H9 (cell line): ENCODE measurements at regions not wholly inside any gene's neighbourhood (a gene's known extent, or its start where the extent isn't known, plus 50 kb on each side); places are given as distances from the start of the nearest gene placed in this dataset.

Experiments
- DNase-seq: peaks from one replicate; pipeline ENCODE4 v3.0.0-alpha.2; 2017
- H2AFZ ChIP-seq: one replicate; pipeline ENCODE4 v1.6.1; 2013; ENCODE audit warnings: mild to moderate bottlenecking, low read length, control low read depth, moderate library complexity
- H2AK5ac ChIP-seq: 2 replicates; pipeline ENCODE4 v1.6.1; 2013; ENCODE audit warnings: low read length, control low read depth, mixed read lengths; ENCODE audit not compliant: insufficient read length
- H2BK120ac ChIP-seq: one replicate; pipeline ENCODE4 v1.6.1; 2013; ENCODE audit warnings: low read depth, mild to moderate bottlenecking, low read length, control low read depth, inconsistent platforms; ENCODE audit not compliant: poor library complexity, severe bottlenecking
- H2BK12ac ChIP-seq: 2 replicates; pipeline ENCODE4 v1.6.1; 2013; ENCODE audit warnings: low read length, control low read depth, mixed read lengths, low read depth; ENCODE audit not compliant: insufficient read length
- H2BK15ac ChIP-seq: 2 replicates; pipeline ENCODE4 v1.6.1; 2013; ENCODE audit warnings: low read depth, low read length, control low read depth
- H2BK20ac ChIP-seq: one replicate; pipeline ENCODE4 v1.6.1; 2013; ENCODE audit warnings: low read depth, mild to moderate bottlenecking, low read length, control low read depth, inconsistent platforms; ENCODE audit not compliant: poor library complexity, severe bottlenecking
- H2BK5ac ChIP-seq: 2 replicates; pipeline ENCODE4 v1.6.1; 2013; ENCODE audit warnings: low read length, control low read depth, mixed read lengths; ENCODE audit not compliant: insufficient read length
- H3K14ac ChIP-seq: 2 replicates; pipeline ENCODE4 v1.6.1; 2013; ENCODE audit warnings: low read length, control low read depth; ENCODE audit not compliant: insufficient read depth
- H3K18ac ChIP-seq: 2 replicates; pipeline ENCODE4 v1.6.1; 2013; ENCODE audit warnings: low read depth, mild to moderate bottlenecking, mixed read lengths, low read length, control low read depth; ENCODE audit not compliant: insufficient read length
- H3K23ac ChIP-seq: 2 replicates; pipeline ENCODE4 v1.6.1; 2013; ENCODE audit warnings: low read length, control low read depth, mixed read lengths, low read depth; ENCODE audit not compliant: insufficient read length
- H3K23me2 ChIP-seq: 2 replicates; pipeline ENCODE4 v1.6.1; 2013; ENCODE audit warnings: low read depth, mild to moderate bottlenecking, mixed read lengths, low read length, control low read depth; ENCODE audit not compliant: insufficient read length, poor library complexity, severe bottlenecking
- H3K27ac ChIP-seq: 2 replicates; pipeline ENCODE4 v1.5.1; 2013; ENCODE audit warnings: low read length, control low read depth, mixed read lengths, low read depth; ENCODE audit not compliant: insufficient read length
- H3K27me3 ChIP-seq: 2 replicates; pipeline ENCODE4 v1.6.1; 2013; ENCODE audit warnings: low read length, control low read depth, inconsistent platforms; ENCODE audit not compliant: insufficient read depth
- H3K4ac ChIP-seq: 2 replicates; pipeline ENCODE4 v1.6.1; 2013; ENCODE audit warnings: low read depth, mild to moderate bottlenecking, control low read depth, inconsistent platforms, low read length, moderate library complexity
- H3K4me1 ChIP-seq: 2 replicates; pipeline ENCODE4 v1.6.1; 2013; ENCODE audit warnings: low read length, control low read depth, inconsistent platforms; ENCODE audit not compliant: insufficient read depth
- H3K4me2 ChIP-seq: 2 replicates; pipeline ENCODE4 v1.6.1; 2013; ENCODE audit warnings: low read length, control low read depth, mixed read lengths; ENCODE audit not compliant: insufficient read length, insufficient read depth
- H3K56ac ChIP-seq: 2 replicates; pipeline ENCODE4 v1.6.1; 2013; ENCODE audit warnings: low read depth, mild to moderate bottlenecking, mixed read lengths, low read length, control low read depth; ENCODE audit not compliant: insufficient read length
- H3K79me1 ChIP-seq: 2 replicates; pipeline ENCODE4 v1.6.1; 2013; ENCODE audit warnings: low read depth, mild to moderate bottlenecking, moderate library complexity, low read length, control low read depth, inconsistent platforms; ENCODE audit not compliant: insufficient read depth, poor library complexity, severe bottlenecking
- H3K79me2 ChIP-seq: 2 replicates; pipeline ENCODE4 v1.6.1; 2013; ENCODE audit warnings: low read length, control low read depth, inconsistent platforms; ENCODE audit not compliant: insufficient read depth
- H3K9ac ChIP-seq: 2 replicates; pipeline ENCODE4 v1.6.1; 2013; ENCODE audit warnings: low read length, control low read depth, mixed read lengths; ENCODE audit not compliant: insufficient read length; ENCODE audit errors: extremely low read depth
- H3K9me3 ChIP-seq: one replicate; pipeline ENCODE4 v1.6.1; 2013; ENCODE audit warnings: low read depth, low read length, inconsistent platforms; ENCODE audit not compliant: control insufficient read depth
- H3T11ph ChIP-seq: one replicate; pipeline ENCODE4 v1.6.1; 2013; ENCODE audit warnings: mild to moderate bottlenecking, low read length, control low read depth, inconsistent platforms
- H4K20me1 ChIP-seq: one replicate; pipeline ENCODE4 v1.6.1; 2013; ENCODE audit not compliant: control insufficient read depth, insufficient read length, insufficient read depth
- H4K5ac ChIP-seq: 2 replicates; pipeline ENCODE4 v1.6.1; 2013; ENCODE audit warnings: low read depth, mild to moderate bottlenecking, mixed read lengths, low read length, control low read depth; ENCODE audit not compliant: insufficient read length
- H4K8ac ChIP-seq: replicated peaks from 2 replicates; pipeline ENCODE4 v1.6.1; 2013; ENCODE audit warnings: low read length, control low read depth, mixed read lengths, low read depth; ENCODE audit not compliant: insufficient read length
- H4K91ac ChIP-seq: 2 replicates; pipeline ENCODE4 v1.6.1; 2013; ENCODE audit warnings: low read depth, mild to moderate bottlenecking, moderate library complexity, mixed read lengths, low read length, control low read depth; ENCODE audit not compliant: insufficient read length
- H3K27ac Mint-ChIP-seq, 3 experiments: 2 replicates in 2 of 3; 3 replicates in 1 of 3; pipeline ENCODE4 v1.8.0; 2020 to 2021; ENCODE audit warnings: mixed read lengths in 3 of 3, mild to moderate bottlenecking in 1 of 3, moderate library complexity in 1 of 3
- H3K27me3 Mint-ChIP-seq: 2 replicates; pipeline ENCODE4 v1.8.0; 2021; ENCODE audit warnings: low read depth, mild to moderate bottlenecking, moderate library complexity, mixed read lengths
- H3K36me3 Mint-ChIP-seq, 3 experiments: 2 replicates in 2 of 3; 3 replicates in 1 of 3; pipeline ENCODE4 v1.8.0; 2020 to 2021; ENCODE audit warnings: low read depth in 3 of 3, mixed read lengths in 3 of 3; ENCODE audit not compliant: insufficient read depth in 1 of 3
- H3K4me1 Mint-ChIP-seq, 2 experiments: 2 replicates each; pipeline ENCODE4 v1.8.0; 2020; ENCODE audit warnings: mixed read lengths in 2 of 2
- H3K4me3 Mint-ChIP-seq, 2 experiments: 2 replicates in 1 of 2; 3 replicates in 1 of 2; pipeline ENCODE4 v1.8.0; 2020 to 2021; ENCODE audit warnings: mild to moderate bottlenecking in 2 of 2, mixed read lengths in 2 of 2, moderate library complexity in 1 of 2
- H3K9me3 Mint-ChIP-seq, 2 experiments: 2 replicates in 1 of 2; 3 replicates in 1 of 2; pipeline ENCODE4 v1.8.0; 2020; ENCODE audit warnings: mild to moderate bottlenecking in 2 of 2, mixed read lengths in 2 of 2, moderate library complexity in 1 of 2
- CTCF ChIP-seq: fragments of 200-600 bp; sonication (generic); conservative IDR thresholded peaks from 3 replicates; pipeline ENCODE4 v1.8.0; 2021; ENCODE audit warnings: antibody characterized with exemption, mild to moderate bottlenecking
- WGBS: extraction: QIAGEN DNeasy Blood & Tissue Kit; methylation state at CpG from one replicate; pipeline ENCODE4 v1.1.7; 2013; ENCODE audit warnings: missing lambda C conversion rate, low lambda C conversion rate, mixed read lengths; ENCODE audit not compliant: insufficient read length; ENCODE audit errors: extremely low coverage; 5-methylcytosine and 5-hydroxymethylcytosine counted together

GRCh38 chr6:3659748-3660147 is 91.8 kb downstream of the PXDC1 start:
- Histone ChIP-seq H3K23ac (no peak overlapping the region), H4K20me1 (no peaks in the 10 kb centered on the region), H3K79me1 (no peaks in the 10 kb centered on the region), H3K18ac (no peak overlapping the region), H3K56ac (no peak overlapping the region), H2BK5ac (no peak overlapping the region), H3K4me2 (no peak overlapping the region), H2BK20ac (no peak overlapping the region), H2AFZ (no peak overlapping the region), H4K5ac (no peak overlapping the region), H4K8ac (no peak overlapping the region), H3K14ac (no peak overlapping the region), H3K27me3 (no peaks in the 10 kb centered on the region), H3K9me3 (no peaks in the 10 kb centered on the region), H2BK12ac (no peak overlapping the region), H2AK5ac (no peak overlapping the region), H3K4me1 (peaks cover 3% of the 10 kb centered on the region; the same call in 1 of the 2 replicates), H3K23me2 (no peaks in the 10 kb centered on the region), H2BK120ac (no peak overlapping the region), H3K9ac (no peak overlapping the region), H3K79me2 (no peaks in the 10 kb centered on the region), H2BK15ac (no peak overlapping the region), H3T11ph (no peak overlapping the region), H4K91ac (no peak overlapping the region), H3K27ac (no peak overlapping the region), H3K4ac (no peak overlapping the region)
- no peaks in the 10 kb centered on the region for H3K36me3 Mint-ChIP-seq
- no peak for DNase-seq
- H3K4me3 Mint-ChIP-seq: no peak overlapping the region
- no peak for TF ChIP-seq CTCF
- H3K27ac Mint-ChIP-seq: no peak overlapping the region
- H3K27me3 Mint-ChIP-seq: peaks cover 4% of the 10 kb centered on the region
- no peaks in the 10 kb centered on the region; a peak in 1 of 5 replicates for H3K9me3 Mint-ChIP-seq
- H3K4me1 Mint-ChIP-seq: peaks cover 9% of the 10 kb centered on the region in 2 experiments
- WGBS: no CpG with 5 or more reads among the region's 6 CpGs
